ENCODE measurements at regions not wholly inside any gene's neighbourhood (a gene's known extent, or its start where the extent isn't known, plus 50 kb on each side); places are given as distances from the start of the nearest gene placed in this dataset.

GRCh38 chr6:97594844-97595243 is 311.8 kb upstream of the MMS22L start:
- Histone ChIP-seq H3K4me3 (ENCODE audit: control extremely low read depth in 1 of 5, extremely low read depth in 1 of 5, insufficient read depth in 1 of 5, low read depth in 2 of 5, low read length in 4 of 5) (no peak overlapping the region), H3K9ac (ENCODE audit: low read length) (no peak overlapping the region), H3K79me2 (ENCODE audit: control insufficient read depth, insufficient read depth, low read length) (no peaks in the 10 kb centered on the region), H3K27me3 (replicated peaks in 1 of 4; ENCODE audit: control extremely low read depth in 1 of 4, control insufficient read depth in 3 of 4, insufficient read depth in 4 of 4, low read length in 3 of 4) (no peaks in the 10 kb centered on the region), H3K36me3 (replicated peaks in 1 of 2; ENCODE audit: control extremely low read depth in 1 of 2, control insufficient read depth in 1 of 2, extremely low read depth in 1 of 2, insufficient read depth in 2 of 2, low read length in 1 of 2) (no peaks in the 10 kb centered on the region), H3K27ac (ENCODE audit: low read length in 2 of 2) (no peak overlapping the region), H3K4me2 (replicated peaks; ENCODE audit: low read depth, low read length, poor library complexity, severe bottlenecking) (no peak overlapping the region), H4K20me1 (ENCODE audit: control insufficient read depth, insufficient read depth, low read length, poor library complexity, severe bottlenecking) (no peaks in the 10 kb centered on the region), H2AFZ (ENCODE audit: insufficient read depth, low read depth, low read length, poor library complexity, severe bottlenecking) (no peak overlapping the region), H3K4me1 (ENCODE audit: control insufficient read depth in 2 of 2, insufficient read depth in 2 of 2, low read length in 2 of 2) (no peaks in the 10 kb centered on the region), H3K9me3 (ENCODE audit: control extremely low read depth in 1 of 3, control insufficient read depth in 2 of 3, insufficient read depth in 1 of 3, low read length in 2 of 3) (no peaks in the 10 kb centered on the region)
- DNase-seq (no peak), ATAC-seq (ENCODE audit: low read depth) (no peak)
- Mint-ChIP-seq H3K27me3 (no peaks in the 10 kb centered on the region), H3K4me3 (no peak overlapping the region), H3K4me1 (no peaks in the 10 kb centered on the region), H3K27ac (no peak overlapping the region), H3K9me3 (ENCODE audit: insufficient read depth) (no peaks in the 10 kb centered on the region)
- CTCF ChIA-PET: no interaction called here
- POLR2A ChIA-PET: no interaction called here
- 100% methylated on average over 1 of the region's 3 CpGs for WGBS (ENCODE audit: insufficient coverage)
- no peak for TF ChIP-seq EZH2 (IDR thresholded peaks at IDR 0.05; ENCODE audit: borderline replicate concordance, insufficient read depth, low read depth, low read length, poor library complexity, severe bottlenecking)
- no peak for TF ChIP-seq CTCF (IDR thresholded peaks at IDR 0.05)
- intact Hi-C loops (cut with micrococcal nuclease): no loop called here

GRCh38 chr6:97621111-97621510 is 338.1 kb upstream of the MMS22L start:
- DNase-seq (no peak), ATAC-seq (ENCODE audit: low read depth) (no peak)
- no peak overlapping the region for H2AFZ ChIP-seq (ENCODE audit: insufficient read depth, low read depth, low read length, poor library complexity, severe bottlenecking)
- H3K79me2 ChIP-seq (ENCODE audit: control insufficient read depth, insufficient read depth, low read length): no peaks in the 10 kb centered on the region
- H3K4me1 ChIP-seq (ENCODE audit: control insufficient read depth in 2 of 2, insufficient read depth in 2 of 2, low read length in 2 of 2): no peaks in the 10 kb centered on the region
- no peaks in the 10 kb centered on the region for H3K27me3 ChIP-seq (replicated peaks in 1 of 4; ENCODE audit: control extremely low read depth in 1 of 4, control insufficient read depth in 3 of 4, insufficient read depth in 4 of 4, low read length in 3 of 4)
- ChIA-PET POLR2A (no interaction called here), CTCF (no interaction called here)
- no peak overlapping the region for H3K4me3 ChIP-seq (ENCODE audit: control extremely low read depth in 1 of 5, extremely low read depth in 1 of 5, insufficient read depth in 1 of 5, low read depth in 2 of 5, low read length in 4 of 5)
- H3K27ac ChIP-seq (ENCODE audit: low read length in 2 of 2): no peak overlapping the region
- TF ChIP-seq EZH2 (IDR thresholded peaks at IDR 0.05; ENCODE audit: borderline replicate concordance, insufficient read depth, low read depth, low read length, poor library complexity, severe bottlenecking): no peak
- no peak for TF ChIP-seq CTCF (IDR thresholded peaks at IDR 0.05)
- H3K4me2 ChIP-seq (replicated peaks; ENCODE audit: low read depth, low read length, poor library complexity, severe bottlenecking): no peak overlapping the region
- H3K9me3 ChIP-seq (ENCODE audit: control extremely low read depth in 1 of 3, control insufficient read depth in 2 of 3, insufficient read depth in 1 of 3, low read length in 2 of 3): no peaks in the 10 kb centered on the region
- Mint-ChIP-seq H3K4me1 (no peaks in the 10 kb centered on the region), H3K4me3 (no peak overlapping the region), H3K27me3 (no peaks in the 10 kb centered on the region), H3K9me3 (ENCODE audit: insufficient read depth) (no peaks in the 10 kb centered on the region), H3K27ac (no peak overlapping the region)
- no peak overlapping the region for H3K9ac ChIP-seq (ENCODE audit: low read length)
- intact Hi-C loops (cut with micrococcal nuclease): no loop called here
- H4K20me1 ChIP-seq (ENCODE audit: control insufficient read depth, insufficient read depth, low read length, poor library complexity, severe bottlenecking): no peaks in the 10 kb centered on the region
- H3K36me3 ChIP-seq (replicated peaks in 1 of 2; ENCODE audit: control extremely low read depth in 1 of 2, control insufficient read depth in 1 of 2, extremely low read depth in 1 of 2, insufficient read depth in 2 of 2, low read length in 1 of 2): no peaks in the 10 kb centered on the region

Data from B cell (primary cell).